Stimulated activated CD8-positive, alpha-beta memory T cell treated with anti-CD3 and anti-CD28 coated beads, Interleukin-15, amount 100 ng/mL, for 48 hours (primary cell): ENCODE measurements at regions not wholly inside any gene's neighbourhood (a gene's known extent, or its start where the extent isn't known, plus 50 kb on each side); places are given as distances from the start of the nearest gene placed in this dataset.

Experiments used
- DNase-seq, 2 donors: peaks; one replicate each; pipeline ENCODE4 v3.0.0-alpha.2; 2020; ENCODE audit warnings: low read depth in 2 of 2

- DNase-seq: no peak
Observed at GRCh38 chr9:14520341-14520740, 172.9 kb downstream of the ZDHHC21 start.

GRCh38 chr9:14517154-14517906, 175.9 kb downstream of the ZDHHC21 start:
- no peak for DNase-seq

DNA sequence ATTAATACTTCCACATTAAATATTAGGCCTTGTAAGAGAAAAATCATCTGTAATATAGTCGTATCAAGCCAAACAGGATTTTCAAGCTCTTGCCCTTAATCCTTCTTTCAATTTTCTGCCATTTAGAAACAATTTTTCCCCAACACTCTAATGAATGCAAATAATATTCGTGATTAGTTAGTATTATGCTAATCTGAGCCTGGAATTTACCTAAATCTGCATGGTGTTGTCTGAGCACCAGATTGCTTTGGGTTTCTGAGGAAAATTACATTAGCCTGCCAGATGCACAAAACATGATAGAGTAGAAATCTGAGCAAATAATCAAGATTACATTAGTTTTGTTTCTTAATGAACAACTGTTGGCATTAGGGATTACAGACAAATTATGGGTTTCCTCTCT, 176.6 kb downstream of the ZDHHC21 start:
- DNase-seq: no peak

GRCh38 chr9:14515571-14516198, 177.5 kb downstream of the ZDHHC21 start:
- no peak for DNase-seq

GRCh38 chr9:14515049-14515448, 178.2 kb downstream of the ZDHHC21 start:
- no peak for DNase-seq

DNA sequence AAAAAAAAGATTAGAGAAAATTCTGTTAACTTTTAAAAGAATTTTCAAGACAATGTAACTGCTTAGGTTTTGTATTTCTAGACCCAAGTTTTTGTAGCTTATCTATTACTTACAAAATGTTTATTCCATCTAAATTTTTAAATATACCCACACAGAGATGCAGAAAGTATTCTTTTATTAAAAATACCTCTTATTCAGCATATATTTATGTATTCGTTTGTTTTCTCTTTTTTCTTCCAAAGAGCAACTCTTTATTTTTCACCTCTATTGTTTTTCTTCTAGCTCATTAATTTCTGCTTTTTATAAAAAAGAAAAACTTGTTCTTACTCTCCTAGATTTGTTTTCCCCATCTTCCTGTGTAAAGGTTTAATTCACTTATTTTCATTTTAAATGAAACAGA, 180.3 kb downstream of the ZDHHC21 start:
- no peak for DNase-seq

- DNase-seq: no peak
Observed at GRCh38 chr9:14511452-14511851, 181.8 kb downstream of the ZDHHC21 start.

- DNase-seq: no peak
Observed at GRCh38 chr9:14508884-14509283, 184.3 kb downstream of the ZDHHC21 start.

- no peak for DNase-seq
Observed at GRCh38 chr9:14501366-14501765, 187.4 kb upstream of the NFIB start.

DNA sequence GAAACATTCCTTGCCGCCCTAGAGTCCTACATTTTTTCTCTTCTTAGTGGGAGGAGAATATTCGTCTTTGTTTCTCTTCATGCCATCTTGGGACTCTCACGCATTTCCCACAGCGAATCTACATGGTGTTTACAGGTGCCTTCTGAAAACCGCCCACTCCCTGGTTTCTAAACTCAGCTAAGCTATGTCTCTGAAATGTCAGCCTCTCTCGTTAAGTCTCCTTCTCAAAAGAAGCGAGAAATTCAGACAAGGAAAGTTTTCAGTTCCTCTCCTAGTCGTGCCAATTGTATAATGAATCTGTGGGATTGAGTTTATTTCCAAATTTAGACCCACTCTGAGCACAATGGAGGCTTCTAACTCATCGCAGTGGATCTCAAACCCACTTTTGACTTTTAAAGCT, 186.8 kb upstream of the NFIB start:
- DNase-seq: no peak

- no peak for DNase-seq
Observed at GRCh38 chr9:14499976-14500375, 186.0 kb upstream of the NFIB start.

GRCh38 chr9:14498824-14499223, 184.9 kb upstream of the NFIB start:
- no peak for DNase-seq

- no peak for DNase-seq
Observed at GRCh38 chr9:14497476-14497875, 183.5 kb upstream of the NFIB start.

DNA sequence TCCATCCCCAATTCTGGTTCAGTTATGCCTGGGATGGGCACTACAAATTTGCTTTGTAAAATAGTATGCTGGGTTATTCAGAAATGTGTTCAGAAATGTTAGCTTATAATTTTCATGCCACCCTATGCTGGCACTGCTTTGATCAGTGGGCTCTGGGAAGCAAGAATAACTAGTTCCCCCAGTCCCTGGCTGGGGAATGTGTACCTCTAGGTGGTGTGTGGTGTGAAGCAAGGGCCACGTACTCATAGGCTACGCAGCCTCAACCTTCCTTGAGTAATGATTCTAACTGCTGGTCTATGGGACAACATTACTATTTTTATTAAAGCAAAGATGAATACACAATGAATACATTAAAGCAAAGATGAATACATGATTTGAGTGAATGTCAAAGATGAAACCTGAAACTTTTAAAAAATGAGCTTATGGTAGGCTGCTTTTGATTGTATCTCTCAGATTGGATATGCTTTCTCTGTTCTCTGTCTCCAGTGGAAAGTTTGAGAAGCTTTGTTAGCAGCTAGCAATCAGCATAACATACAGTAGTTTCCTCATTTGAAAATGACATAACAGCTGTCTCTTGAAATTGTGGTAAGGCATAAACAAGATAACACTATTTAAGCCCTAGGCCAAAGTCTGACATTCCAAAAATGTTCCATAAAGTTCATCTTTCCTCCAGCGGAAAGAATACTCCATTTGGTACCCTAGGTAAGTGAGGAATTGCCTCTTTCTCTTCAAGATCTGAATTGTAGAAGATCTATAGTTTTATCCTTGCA, 174.7 kb upstream of the NFIB start:
- DNase-seq: no peak

- no peak for DNase-seq
Observed at GRCh38 chr9:14487547-14488185, 173.7 kb upstream of the NFIB start.

DNA sequence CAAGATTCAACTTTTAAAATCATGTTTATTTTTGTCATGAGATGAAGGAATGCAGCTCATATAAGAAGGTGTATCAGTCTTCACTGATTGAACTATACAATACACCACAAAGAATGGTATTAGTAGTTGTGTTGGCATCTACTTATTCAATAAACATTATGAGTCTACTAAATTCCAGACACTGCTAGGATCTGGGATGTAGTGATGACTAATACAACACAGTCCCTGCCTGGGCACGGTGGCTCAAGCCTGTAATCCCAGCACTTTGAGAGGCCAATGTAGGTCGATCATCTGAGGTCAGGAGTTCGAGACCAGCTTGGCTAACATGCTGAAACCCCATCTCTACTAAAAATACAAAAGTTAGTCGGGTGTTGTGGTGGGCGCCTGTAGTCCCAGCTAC, 171.4 kb upstream of the NFIB start:
- DNase-seq: no peak

DNA sequence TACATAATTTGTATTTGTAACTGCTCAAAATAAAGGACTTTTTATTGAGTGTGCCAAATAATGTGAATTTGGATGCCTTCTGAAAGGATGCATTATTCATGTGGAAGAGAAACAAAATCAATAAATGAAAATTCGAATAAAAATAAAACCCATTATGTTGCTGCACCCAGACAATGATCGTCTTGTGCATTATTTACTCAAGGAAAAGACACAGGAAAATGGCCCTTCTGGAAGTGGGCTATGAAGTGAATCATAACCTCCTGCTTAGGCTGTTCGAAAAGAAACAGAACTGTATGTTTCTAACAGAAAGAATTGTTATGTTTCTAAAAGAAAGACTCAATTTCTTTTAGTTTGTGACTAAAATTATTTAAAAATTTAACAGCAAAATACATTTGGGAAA, 168.9 kb upstream of the NFIB start:
- no peak for DNase-seq

- DNase-seq: no peak
Observed at GRCh38 chr9:14480526-14480925, 166.6 kb upstream of the NFIB start.

GRCh38 chr9:14479163-14479560, 165.2 kb upstream of the NFIB start:
- DNase-seq: no peak

DNA sequence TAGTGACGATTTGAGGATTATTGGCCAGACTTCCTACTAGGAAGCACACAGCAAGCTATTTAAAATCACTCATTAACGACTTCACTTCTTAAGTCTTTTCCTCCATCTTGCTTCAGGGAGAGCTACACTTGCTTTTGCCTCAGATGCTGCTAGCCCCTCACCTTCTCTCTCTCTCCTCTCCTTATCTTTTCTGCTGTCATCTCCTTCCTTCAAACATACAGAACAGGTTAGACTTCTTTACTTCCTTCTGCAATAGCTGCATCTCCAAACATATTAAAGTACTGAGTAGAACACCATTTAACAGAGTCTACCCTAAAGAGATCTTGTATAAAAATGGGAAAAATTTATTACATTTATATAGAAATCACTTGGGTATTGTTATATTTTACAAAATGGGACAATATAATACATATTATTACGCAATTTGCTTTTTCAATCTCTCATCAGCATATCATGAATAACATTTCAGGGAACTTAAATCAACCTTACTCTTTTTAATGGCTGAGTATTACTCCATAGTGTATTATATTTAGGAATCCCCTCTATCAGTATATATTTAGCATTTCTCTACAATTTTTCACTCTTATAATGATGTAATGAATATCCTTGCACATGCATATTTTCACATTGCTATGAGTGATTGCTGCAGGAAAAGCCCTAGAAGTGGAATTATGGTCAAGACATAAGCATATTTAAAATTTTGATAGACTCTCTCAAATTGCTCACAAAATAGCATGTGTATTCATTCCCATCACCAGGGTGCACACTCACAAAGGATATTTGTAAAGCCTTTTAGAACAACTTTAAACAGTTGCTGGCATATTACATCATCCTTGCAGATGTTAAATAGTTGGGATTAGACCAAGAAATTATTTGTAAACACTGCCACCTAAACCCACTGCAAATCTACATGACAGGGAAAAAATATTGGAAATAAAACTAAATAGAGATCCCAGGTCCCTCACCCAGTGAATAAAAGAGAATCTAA, 164.5 kb upstream of the NFIB start:
- DNase-seq: no peak

- no peak for DNase-seq
Observed at GRCh38 chr9:14471041-14471440, 157.1 kb upstream of the NFIB start.
